Central memory CD4-positive, alpha-beta T cell (primary cell): ENCODE measurements at regions not wholly inside any gene's neighbourhood (a gene's known extent, or its start where the extent isn't known, plus 50 kb on each side); places are given as distances from the start of the nearest gene placed in this dataset.

ENCODE experiments used
- DNase-seq: peaks from one replicate; pipeline ENCODE4 v3.0.0; 2022

DNA sequence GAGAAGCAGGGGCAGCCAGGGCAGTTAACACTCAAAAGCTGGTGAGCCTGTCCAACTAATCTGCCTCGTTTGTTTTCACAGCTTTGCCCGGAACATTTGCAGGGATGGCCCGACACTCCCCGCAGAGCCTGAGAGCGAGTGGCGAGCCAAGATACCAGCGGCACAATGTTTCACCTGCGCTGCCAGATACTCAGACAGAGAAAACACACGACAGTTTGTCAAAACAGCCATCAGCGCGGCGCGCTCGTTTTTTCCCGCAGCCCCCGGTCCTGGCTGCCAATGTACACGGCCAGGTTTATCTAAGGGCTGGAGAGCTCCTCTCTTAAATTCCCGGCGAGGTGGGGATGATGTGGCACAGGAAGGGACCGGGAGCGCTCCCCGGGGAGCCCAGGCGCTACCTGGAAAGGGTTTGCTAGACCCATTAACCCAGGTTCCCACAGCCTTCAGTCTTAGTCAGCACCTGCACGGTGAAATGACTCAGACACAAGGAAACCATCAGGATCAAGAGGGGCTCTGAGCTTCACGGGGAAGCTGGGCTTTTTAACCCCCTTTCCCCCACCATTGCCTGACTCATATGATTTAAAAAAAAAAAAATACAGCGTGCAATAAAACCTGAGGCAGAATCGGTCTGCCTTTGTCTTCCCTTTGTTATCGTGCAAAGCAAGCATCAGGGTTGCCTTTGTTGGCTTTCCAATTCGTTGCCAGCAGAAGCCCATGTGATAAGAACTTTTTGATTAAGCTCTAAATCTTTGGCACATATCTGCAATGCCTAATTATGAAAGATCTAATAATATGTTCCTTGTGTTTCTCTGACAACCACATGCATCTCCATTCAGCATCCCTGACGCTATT lies 186.2 kb downstream of the EFNB2 start:
- DNase-seq: no peak

DNA sequence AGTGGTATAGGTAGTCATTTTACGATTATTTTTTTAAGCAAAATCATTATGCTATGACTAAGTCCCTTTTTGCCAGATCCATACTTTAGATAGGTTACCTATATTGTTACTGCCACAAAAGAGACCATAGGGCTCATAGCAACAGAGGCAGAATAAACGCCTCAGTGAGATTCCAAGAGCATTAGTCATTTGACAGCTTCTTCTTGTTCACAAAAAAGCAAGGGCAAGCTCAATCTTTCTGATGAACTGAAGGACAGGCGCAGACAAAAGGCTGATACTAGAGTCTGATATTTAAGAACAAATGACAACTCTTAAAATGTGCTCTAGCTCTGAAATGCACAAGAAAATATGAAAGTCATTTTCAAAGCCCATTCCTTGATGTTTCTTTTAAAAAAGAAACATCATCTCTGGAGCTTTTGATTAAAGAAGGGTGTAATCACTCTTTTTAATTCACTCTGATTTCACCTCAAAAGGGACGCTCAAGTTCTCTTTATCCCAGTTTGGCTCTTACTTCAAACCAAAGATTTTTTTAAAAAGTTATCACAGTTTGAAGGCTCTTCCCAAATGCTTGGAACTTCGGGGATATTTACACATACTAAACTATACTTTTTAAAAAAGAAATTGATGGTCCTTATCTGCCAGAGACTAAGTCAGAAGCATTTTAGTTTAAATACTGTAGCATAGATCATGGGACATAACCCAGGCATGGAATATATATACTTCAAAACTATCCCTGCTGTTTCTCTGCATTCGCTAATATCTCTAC lies 187.2 kb downstream of the EFNB2 start:
- DNase-seq: no peak

DNA sequence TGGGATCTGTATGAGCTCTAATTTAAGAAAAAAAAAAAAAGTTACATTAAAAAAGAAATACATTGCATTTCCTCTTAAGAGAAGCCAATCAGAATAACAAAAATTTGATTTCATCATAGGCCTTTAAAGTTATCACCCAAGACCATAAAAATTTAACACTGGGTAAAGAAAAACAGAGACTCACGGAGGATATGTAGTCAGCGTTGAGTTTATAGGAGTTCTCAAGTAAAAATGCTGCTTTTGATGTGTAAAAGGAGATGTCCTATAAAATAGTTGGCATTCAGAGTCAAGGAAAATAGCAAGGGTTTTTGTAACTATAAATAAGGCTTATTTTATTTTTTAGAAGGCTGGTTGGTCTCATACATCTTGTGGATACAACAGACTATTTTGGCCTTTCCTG lies 191.1 kb downstream of the EFNB2 start:
- DNase-seq: no peak

DNA sequence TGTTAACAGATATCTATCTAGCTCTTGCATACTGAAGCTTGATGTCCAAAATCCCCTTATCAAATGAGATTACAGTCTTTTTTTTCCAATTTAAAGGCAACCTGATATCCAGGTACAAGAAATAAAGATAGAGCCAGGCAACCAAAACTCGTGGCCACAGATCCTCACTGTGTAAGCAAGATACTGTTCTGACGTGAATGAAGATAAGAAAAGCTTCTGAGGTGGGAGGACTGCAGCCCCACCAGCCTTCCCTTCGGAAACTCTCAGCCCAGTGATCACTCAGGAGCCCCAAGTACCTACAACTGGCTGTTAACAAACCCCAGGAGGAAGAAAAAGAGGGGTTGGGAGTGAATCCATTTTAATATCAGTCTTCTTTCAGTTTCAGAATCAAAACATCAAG lies 191.6 kb downstream of the EFNB2 start:
- no peak for DNase-seq

DNA sequence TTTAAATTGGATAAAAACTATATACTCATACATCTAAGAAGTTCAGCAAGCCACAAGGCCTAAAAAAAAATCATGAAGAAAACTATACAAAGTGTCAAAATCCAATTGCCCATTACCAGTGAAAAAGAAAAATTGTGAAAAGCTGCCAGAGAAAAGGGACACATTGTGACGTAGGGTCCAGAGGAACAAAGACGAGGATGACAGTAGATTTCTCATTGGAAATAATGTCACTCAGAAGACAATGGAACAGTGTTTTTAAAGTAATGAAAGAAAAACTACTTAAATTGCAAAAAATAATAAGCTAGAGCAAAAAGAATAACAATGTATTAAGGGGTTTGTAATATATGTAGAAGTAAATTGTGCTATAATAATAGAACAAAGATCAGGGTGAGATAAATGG lies 195.2 kb downstream of the EFNB2 start:
- DNase-seq: no peak

DNA sequence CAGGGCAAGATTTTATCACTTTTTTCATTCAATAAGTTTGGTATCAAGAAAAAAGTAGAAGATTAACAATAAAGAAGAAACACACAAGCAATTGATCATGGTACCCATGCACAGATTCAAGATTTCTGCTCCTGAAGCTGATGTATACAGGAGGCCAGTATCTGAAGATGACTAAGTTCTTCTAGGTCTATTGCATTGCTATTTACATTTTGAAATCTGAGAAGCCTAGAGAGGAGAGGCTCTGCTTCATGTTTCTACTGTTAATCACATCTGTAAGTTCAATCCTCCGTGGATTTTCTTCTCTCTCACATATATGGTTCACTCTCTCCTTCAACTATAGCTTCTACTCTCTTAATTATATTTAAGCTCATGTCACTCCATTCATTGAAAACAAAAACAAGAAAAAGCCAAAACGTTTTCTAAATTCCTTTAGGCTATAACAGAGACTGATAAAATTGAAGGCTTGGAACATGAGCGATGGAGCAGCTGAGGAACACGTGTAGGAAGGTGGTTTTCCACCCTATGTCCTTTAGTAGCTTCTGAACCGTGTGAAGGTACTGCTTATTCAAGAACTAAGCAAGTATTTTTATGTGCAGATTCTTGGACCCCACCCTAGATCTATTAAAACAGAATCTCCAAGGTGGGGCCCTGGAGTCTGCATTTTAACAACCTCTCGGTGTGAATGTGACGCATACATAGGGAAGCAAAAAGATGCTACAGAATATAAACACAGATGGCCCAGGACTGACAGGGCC lies 198.2 kb downstream of the EFNB2 start:
- no peak for DNase-seq

DNA sequence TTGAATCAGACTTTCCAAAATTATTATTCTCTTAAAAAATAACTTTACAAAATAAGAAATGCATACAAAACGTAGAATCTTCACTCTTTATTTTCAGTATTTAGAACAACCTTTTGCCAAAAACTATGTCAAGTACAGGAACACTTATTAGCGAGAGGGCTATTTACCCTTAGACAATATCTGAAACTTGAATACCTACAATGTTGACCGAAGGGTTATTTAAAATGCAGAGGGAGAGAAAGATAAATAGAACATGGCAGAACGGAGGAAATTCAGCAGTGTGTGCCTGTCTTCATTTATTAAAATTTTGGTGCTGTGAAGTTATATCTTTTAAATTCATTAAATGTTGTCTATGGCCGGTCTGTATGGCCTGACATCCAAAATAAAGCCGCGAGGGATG lies 198.8 kb downstream of the EFNB2 start:
- no peak for DNase-seq

DNA sequence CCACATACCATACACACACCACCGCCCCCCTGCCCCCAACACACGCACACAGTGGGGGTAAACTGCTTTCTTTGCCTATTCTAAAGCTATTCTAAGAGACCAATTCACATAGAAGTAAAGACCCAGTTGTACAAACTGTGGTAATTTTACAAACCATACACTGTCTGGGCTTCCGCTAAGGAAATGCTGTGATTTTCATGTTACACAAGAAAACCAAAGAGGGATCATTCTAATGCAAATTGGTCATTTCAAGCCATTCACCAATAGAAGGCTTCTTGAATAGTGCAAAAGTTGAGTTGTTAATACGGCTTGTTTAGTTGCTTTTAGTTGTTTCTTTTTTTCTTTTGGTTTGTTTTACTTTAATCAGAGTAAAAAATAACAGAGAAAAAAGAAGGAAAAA lies 202.8 kb downstream of the EFNB2 start:
- DNase-seq: no peak

DNA sequence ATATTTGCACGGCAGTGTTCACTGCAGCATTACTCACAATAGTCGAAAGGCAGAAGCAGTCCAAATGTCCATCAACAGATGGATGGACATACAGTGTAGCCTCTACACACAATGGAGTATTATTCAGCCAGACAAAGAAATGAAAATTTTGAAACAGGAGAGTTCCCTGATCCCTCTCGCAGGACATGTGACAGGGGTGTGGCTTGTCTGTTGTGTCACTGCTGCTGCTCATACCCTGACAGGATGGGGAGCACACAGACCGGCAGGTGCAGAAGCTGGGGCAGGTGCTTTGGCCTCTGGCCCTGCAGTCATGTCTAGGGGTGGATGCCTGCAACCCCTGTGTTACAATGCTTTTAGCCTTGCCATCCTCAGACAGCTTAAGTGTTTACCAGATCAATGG lies 204.3 kb downstream of the EFNB2 start:
- no peak for DNase-seq

DNA sequence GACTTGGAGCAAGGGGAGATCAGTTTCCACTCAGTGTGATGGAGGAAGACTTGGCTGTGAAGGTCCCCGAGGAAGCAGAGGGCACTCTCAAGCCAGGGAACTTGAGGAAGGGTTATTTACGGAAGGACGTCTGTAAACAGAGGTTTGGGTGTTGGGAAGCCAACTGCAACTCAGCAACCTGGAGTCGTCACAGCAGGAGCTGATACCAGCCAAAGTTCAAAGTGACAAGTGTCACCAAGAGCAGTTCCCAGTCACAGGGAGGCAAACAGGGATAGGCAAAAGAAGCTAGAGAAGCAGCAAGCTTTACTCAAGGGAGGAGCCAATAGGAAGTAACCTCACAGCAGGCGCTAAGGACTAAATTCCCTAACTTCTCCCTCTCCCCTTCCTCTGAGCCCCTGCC lies 205.5 kb downstream of the EFNB2 start:
- DNase-seq: no peak

DNA sequence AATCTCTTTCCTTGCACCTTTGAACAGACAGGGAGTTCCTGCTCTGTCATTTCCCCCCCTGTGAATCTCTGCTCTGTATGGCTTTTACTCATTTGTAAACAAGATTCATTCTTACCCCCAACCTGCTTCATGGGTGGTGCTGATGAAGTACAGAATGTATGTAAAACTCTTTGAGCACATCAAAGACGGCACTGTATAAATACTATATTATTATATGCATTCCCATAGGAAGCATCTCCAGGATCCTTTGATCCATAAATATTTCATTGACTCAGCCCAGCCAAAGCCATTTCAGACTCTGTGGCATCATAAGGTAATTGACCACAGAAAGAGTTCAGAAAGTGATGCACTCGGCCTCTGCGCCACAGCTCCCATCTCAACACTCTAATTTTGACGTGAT lies 208.7 kb downstream of the EFNB2 start:
- DNase-seq: no peak

DNA sequence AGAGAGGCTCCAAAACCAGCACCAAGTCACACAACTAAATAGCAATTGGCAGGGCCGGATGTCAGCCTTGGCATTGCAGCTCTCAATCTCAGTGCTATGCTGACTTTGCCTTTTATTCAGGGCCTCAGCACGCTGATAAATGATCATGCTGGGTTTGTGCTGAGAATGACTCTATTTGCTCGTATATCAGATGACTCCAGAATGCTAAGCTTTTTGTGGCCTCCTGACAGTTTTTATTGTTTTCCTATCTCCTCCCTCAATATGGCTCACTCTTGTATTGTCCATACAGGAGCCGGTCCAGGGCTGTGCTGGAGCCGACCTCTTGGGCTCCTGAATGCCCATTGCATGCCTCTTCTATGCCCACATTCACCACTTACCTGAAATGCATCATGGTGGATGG lies 211.0 kb downstream of the EFNB2 start:
- DNase-seq: no peak

DNA sequence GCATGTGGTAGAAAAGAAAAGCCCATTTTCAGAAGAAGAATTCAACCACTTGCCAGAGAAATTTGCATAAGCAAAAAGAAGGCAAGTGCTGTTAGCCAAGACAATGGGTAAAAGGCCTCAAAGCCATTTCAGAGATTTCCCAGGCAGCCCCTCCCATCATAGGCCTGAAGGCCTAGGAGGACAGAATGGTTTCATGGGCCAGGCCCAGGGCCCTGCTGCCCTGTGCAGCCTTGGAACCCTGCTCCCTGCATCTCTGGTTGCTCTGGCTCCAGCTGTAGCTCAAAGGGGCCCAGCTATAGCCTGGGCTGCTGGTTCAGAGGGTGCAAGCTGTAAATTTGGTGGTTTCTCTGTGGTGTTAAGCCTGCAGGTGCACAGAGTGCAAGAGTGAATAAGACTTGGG lies 212.8 kb downstream of the EFNB2 start:
- DNase-seq: no peak

DNA sequence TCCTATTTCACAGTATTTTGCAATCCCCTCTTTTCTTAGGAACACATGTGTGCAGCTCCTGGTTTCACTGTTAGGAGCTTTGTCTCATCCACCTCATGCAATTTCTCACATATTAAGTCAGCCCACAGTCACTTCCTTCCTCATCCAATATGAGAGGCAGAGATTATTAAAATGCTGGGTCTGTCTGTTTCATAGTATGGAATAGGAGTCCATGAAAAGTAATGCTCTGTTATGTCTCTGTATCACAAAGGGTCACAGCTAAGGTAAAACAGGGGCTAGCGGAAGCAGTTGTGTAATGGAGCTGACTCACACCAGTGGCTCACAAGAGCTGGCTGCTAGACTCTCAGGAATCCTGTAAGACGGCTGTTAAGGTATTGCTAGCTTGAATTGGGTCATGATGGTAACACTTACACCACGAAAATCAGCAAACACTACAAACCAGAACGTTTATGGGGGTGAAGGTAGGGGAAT lies 216.5 kb downstream of the EFNB2 start:
- DNase-seq: no peak

DNA sequence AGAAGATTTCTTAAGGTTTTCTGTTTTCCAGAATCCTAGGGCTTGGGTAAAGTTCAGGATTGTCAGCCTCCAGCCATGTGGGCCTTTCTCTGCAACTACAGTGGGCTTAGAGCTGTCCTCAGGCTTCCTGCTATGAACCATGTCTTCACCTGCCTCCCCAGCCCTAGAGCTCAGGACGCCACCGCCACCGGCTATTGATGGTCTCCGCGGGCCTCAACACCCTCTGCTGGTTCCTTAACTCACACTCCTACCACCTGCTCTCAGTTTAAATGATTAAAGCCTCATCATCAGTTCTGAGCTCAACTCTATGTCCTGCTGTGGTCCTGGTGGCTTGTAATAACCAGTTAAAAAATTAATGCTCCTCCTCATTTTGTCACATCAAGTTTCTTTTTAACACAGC lies 221.0 kb downstream of the EFNB2 start:
- DNase-seq: no peak

DNA sequence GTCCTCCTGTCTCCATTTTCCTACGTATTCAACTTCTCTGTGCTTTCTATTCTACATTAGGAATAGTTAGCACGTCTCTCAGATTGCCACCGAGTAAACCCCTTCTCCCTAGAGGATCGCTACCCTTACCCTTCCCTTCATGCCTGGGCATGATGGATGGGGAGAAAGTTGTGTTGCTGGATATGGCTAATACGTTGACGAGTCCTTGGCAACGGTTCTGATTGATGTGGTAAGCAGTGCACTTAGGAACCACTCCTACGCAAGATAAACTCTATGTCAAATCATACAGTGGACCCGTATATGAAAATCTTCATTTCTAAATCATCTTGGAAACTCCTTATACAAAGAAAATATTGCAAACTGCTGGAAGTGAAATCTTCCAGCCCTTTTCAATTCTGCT lies 224.5 kb downstream of the EFNB2 start:
- no peak for DNase-seq

DNA sequence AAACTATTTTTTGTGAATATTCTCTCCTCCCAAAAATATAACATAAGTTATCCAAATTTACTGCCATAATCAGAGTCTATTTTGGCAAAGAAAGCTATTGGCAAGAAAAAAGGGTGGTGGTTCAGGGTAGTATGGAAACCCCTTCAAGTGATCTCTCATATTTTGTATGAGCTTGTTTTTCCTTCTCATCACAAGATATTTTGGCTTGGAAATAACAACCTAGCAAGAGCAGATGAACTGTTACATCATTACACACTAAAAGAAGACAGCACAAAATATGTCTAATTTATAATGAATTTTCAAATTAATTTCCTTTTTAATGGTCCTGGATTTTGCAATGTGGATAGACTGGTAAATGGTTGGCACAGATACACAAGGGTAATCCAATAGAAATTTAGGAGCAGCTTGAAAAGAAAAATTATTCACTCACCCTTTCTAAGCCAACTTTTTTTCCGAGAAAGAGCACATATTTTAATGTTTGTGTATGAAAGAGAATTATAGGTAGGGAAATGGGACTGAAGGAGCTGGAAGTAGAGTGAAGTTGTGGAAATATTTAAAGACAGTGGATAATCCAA lies 225.1 kb downstream of the EFNB2 start:
- DNase-seq: no peak

DNA sequence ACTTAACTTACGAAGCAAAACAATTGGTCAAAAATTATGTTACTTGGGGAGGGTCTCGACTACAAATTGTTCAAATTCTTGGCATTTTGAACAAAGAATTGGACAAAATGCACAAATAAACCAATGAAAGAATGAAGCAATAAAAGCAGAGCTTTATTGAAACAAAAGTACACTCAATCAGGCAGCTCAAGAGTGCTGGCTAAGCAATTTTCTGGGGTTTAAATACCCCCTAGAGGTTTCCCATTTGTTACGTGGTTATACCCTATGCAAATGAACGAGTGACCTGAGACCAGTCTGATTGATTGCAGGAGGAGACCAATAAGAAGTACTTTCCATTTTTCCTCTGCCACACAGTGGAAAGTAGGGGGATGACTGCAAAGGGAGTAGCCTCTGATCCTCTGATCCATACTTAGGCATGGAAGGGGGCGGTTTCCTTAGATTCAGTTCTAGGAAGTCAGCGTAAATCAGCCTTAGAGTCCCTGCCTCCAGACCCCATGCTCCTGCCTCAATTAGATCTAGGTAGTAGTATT lies 228.6 kb downstream of the EFNB2 start:
- no peak for DNase-seq

DNA sequence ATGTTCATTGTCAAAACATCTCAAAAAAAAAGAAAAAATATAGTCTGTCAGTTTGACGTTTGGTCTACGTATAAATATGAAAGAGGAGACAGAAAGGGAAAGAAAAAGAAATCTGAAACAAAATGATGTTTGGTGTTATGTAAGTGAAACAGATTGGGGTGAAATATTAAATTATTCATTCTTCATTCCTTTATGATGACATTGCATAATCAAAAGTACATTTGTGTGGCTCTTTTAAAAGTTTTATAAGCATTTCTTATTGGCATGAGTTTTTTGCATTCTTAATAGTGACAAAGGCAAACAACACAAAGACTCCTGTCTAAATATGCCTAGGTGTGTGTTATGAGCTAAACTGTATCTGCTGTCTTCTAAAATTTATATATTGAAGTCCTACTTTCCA lies 232.6 kb downstream of the EFNB2 start:
- DNase-seq: no peak

DNA sequence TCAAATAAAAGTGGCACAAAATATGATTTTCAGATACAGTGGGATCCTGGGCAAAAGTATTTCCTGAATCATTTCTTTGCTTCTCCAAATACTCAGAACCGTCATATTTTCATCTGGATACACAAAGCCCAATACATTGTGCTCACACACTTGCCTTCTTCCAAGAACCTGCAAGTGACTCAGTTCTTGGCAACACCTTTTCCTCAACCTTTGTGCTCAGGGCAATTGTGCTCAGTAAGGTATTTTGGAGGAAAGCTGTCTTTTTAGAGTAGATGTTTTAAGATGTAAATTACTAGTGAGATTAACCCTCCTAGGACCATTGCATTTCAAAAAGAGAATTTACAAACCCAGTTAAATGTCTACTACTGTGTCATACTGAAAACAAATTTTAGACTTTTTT lies 233.5 kb downstream of the EFNB2 start:
- DNase-seq: no peak

DNA sequence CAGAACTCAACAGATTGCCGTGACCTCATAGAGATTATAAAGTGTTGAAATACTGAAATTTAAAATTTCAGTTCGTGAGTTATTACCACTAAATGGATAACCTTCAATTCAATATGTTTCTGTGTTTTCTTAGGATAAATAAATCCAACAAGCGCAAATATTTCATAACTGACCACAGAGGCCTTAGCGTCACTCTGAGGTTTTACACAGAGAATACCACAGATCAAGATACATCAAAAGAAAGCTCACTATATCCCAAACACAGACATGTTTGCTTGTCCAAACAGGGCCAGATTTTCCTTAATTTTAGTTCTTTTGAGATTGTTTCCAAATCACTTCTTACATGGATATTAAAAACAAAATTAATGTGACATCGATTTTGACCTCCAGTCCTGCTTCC lies 235.8 kb downstream of the EFNB2 start:
- no peak for DNase-seq

DNA sequence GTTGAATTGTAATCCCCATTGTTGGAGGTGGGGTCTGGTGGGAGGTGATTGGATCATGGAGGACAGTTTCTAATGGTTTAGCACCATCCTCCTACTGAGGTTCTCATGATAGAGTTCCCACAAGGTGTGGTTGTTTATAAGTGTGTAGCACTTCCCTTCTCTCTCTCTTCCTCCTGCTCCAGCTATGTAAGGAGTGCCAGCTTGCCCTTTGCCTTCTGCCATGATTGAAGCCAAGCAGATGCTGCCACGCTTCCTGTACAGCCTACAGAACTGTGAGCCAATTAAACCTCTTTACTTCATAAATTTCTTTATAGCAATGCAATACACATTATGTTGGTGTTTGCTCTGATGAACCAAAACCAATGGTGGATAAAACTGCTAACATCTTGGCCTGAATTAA lies 238.2 kb downstream of the EFNB2 start:
- no peak for DNase-seq

DNA sequence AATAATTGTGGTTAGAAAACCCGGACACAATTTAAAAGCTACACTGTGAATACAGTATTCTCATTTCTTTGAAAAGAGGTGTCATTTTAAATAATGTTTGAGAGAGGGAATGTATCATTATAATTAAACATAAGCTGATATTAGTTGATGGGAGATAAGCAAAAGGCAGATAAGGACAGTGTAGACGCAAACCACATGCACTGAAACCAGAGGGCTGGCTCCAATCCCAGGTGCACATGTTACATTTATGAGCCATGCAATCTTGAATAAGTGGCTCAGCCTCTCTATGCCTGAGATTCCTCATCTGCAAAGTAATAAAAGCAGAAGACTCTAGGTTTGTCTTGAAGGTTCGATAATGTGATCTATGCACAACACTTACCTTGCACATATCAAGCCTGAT lies 238.7 kb downstream of the EFNB2 start:
- no peak for DNase-seq
